Activated CD4-positive, alpha-beta T cell treated with anti-CD3 and anti-CD28 coated beads, Interleukin-2, Interleukin-6, amounts not matched to agents 100 ng/mL and 50 ng/mL, durations not matched to agents 16 hours and 8 hours (primary cell): ENCODE measurements at regions not wholly inside any gene's neighbourhood (a gene's known extent, or its start where the extent isn't known, plus 50 kb on each side); places are given as distances from the start of the nearest gene placed in this dataset.

Experiments
- DNase-seq: peaks from one replicate; pipeline ENCODE4 v3.0.0-alpha.2; 2020

DNA sequence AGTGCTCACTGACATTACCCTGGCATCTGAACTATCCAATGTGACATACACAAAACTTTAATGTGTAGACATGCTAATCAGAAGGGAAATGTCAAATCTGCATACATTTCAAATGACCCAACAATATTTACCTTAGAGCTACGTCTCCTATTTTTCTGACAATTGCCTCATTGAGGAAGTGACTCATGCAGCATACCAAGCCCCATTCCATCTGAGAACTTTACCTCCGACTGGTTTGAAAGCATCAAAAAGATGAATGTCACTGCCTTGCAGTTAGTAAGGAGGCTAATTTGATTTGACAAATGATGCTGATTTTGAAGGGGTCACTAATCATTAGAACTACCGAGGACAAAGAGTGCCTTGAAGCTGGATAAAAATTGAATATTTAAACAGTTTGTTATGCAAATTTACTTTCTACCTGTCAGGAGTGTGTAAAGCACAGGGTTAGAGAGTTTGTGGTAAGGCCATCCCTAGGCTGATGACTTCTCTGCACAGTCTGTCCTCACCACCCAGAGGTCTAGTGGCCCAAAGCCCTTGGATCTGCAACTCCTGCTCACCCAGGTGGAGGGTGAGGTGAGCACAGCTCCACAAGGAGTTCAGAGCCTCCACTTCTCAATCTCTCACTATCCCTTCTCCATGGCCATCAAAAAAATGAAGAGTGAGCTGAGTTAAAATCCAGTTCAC is 500.3 kb upstream of the C1orf87 start:
- DNase-seq = no peak

DNA sequence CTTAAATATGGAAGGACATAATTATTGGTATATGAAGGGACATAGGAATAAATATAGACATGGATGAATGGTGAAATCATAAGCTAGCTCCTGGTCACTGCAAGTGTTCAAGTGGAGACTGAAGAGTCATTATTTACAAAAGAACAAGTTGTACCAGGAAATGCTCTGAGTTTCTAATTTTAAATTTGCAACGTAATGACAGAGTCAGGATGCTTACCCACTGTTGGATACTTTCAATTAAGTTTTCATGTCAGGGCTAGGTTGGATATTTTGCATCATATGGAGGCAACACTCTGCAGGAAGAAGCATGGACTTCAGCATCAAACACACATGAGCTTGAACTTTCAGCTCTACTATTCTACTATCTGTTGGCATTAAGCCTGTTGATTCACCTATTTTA is 499.6 kb upstream of the C1orf87 start:
- DNase-seq = no peak

- DNase-seq = no peak
Measured at GRCh38 chr1:60572378-60572777, 498.8 kb upstream of the C1orf87 start.

- DNase-seq = no peak
Measured at GRCh38 chr1:60571811-60572210, 498.2 kb upstream of the C1orf87 start.

GRCh38 chr1:60569189-60569588 is 495.6 kb upstream of the C1orf87 start:
- no peak for DNase-seq

DNA sequence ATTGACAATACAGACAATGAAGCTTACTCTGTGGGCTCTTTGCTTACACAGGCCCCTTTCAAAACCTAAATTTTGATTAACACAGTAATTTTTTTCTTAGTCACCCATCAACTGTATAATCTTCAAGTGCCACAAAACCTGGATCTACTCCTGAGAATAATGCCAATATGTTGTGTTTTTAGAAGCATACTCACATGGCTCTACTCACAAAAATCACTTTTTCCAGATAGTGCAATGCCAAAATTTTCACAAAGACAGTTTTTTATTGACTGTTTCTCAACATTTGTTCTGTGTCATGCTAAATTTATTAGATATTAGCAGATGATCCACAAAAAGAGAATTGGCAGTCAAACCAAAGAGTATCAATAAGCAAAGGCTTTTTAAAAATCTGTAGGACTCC is 493.7 kb upstream of the C1orf87 start:
- no peak for DNase-seq

DNA sequence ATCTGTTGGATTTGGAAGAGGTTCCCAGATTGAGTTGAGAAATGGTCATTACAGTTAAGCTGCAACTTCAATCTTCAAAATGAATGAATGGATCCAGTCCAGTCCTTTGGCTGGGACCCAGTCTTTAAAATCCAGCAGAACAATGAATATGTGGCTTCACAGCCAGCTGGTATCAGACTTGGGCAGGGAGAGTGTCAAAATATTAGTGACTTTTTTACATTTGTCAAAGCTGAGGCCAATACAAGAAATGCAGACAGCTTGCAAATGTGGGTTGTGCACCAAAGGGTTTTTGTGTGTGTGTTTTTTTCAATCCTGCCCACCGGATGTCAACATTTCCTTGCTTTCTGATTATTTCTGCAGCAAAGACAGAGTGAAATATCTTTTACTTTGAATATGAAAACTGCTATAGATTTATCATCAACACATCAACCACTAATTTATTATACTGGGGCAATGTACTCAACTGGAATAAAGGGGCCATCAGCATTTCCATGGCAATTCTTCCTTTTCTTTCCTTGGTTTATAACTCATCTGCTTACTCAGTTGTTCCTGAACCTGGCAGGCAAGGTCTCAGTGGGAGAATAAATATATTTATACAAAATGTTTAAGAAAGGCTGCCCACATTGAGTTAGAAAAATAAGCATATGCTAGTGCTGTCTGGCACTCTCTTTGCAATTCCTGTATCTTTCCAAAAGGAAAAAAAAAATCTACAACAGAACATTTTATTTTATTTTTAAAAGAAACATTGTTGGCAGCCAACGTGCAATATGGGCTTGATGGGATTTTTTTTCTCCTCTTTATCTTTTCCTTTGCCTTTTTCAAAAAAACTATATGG is 491.6 kb upstream of the C1orf87 start:
- no peak for DNase-seq

GRCh38 chr1:60563777-60564535 is 490.4 kb upstream of the C1orf87 start:
- no peak for DNase-seq

DNA sequence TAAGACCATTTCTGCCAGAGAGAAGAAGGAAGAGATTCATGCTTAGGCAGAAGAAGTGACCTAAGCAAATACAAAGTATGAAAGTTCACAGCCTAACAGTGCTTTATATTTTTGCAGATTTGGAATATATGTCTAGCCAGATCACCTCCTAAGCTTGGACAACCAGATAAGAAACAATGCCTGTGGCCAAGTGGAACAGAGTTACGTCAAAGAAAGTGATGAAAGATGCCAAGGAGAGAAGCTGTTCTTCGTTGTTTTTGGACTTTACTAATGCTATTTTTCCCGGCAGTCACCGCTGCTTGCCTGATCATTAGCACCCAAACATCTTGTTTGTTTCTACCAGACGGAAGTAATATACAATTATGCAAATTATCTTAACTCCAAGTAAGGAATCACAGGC is 489.2 kb upstream of the C1orf87 start:
- no peak for DNase-seq

GRCh38 chr1:60560701-60561100 is 487.1 kb upstream of the C1orf87 start:
- no peak for DNase-seq

GRCh38 chr1:60558236-60558635 is 484.7 kb upstream of the C1orf87 start:
- no peak for DNase-seq

DNA sequence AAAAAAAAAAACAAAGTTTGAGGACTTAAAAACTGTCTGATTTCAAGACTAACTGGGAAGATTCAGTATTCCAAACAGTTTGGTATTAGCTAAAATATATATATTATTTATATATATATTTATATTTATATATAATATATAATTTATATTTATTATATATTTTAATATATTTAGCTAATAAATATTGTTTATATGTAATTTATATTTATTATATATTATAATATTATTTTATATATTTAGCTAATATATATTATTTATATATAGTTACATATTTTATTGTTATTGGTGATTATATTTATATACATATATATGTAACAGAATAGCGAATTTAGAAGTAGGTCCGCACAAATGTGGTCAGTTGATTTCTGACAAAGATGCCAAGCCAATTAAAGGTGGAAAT is 480.2 kb upstream of the C1orf87 start:
- no peak for DNase-seq

- no peak for DNase-seq
Measured at GRCh38 chr1:60547821-60548220, 474.3 kb upstream of the C1orf87 start.

DNA sequence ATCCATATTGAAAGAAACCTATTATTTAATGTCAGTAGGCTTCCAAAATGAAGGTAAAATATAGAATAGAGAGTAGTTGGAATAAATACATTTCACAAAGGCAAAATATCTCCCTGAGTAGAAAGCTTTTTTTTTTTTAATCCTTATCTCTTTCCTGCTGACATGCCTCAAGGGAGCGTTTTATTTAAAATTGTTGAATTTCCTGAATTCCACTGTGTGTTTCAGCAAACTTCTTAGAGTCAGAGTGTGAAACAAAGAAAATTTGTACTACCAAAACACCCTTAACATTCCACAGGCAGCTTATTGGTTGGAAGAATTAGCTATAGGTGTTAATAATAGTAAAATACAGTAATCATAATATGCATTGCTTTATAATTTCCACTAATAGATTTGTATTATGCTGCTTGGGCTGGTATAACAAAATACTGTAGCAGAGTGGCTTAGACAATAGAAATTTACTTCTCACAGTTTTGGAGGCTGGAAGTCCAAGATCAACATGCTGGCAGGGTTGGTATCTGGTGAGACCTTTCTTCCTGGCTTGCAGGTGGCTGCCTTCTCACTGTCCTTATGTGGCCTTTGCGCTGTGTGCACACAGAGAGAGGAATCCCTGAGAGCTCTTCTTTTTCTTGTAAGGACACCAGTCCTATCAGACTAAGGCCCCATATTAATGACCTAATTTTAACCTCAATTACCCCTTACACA is 468.4 kb upstream of the C1orf87 start:
- no peak for DNase-seq

- no peak for DNase-seq
Measured at GRCh38 chr1:60540141-60540540, 466.6 kb upstream of the C1orf87 start.

DNA sequence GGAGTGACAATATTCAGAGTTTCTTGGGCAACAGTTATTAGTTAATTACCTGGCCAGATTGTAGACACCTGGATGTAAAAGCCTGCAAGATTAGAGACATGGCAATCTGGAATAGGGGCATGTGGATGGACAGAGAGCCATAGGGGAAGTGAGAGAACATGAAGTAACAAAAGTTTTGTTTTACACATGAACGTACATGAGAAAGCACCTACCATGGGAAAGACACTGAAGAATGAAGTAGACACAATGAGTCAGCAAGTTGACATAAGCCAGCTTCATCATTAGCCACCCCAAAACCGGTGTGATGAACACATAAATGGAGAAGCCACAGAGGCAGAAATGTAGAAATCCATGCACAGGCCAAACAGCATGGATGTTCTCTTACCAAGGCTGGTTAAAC is 462.1 kb upstream of the C1orf87 start:
- DNase-seq = no peak

DNA sequence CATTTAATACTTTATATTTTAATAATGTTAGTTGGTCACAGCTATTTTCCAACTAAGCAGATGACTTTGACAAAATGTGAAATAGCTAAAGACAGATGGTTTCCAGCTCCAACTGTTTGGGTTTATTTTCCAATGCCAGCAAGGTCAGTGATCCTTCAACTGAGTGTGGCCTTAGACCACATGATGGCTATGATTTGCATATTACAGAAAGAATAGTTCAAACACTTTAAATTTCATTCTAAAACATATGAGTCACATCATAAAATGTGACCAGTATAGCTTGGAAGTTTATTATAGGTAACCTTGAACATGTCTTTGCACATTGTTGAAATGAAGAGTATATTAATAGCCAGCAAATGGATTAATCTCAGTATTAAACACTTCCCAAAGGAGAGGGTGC is 454.0 kb upstream of the C1orf87 start:
- no peak for DNase-seq

GRCh38 chr1:60516996-60517395 is 443.4 kb upstream of the C1orf87 start:
- DNase-seq = no peak

DNA sequence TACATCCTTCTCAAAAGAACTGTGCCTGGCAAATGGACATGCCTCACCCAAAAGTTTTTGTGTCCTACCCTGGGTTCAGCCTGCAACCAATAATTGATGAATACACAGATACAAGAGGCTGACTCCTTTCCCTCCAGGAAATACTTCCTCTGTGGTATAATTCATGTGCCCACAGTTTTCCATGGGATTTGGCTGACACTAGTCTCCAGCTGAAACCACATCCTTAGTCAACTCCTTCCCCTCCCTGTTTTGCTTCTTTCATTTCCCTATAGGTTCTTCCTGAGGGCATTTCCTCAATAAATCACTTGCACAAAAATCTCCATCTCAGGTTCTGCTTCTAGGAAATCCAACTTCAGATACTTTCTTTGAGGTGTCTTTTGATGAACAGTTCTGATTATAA is 436.6 kb upstream of the C1orf87 start:
- no peak for DNase-seq

- DNase-seq = no peak
Measured at GRCh38 chr1:60504206-60504840, 430.8 kb upstream of the C1orf87 start.

DNA sequence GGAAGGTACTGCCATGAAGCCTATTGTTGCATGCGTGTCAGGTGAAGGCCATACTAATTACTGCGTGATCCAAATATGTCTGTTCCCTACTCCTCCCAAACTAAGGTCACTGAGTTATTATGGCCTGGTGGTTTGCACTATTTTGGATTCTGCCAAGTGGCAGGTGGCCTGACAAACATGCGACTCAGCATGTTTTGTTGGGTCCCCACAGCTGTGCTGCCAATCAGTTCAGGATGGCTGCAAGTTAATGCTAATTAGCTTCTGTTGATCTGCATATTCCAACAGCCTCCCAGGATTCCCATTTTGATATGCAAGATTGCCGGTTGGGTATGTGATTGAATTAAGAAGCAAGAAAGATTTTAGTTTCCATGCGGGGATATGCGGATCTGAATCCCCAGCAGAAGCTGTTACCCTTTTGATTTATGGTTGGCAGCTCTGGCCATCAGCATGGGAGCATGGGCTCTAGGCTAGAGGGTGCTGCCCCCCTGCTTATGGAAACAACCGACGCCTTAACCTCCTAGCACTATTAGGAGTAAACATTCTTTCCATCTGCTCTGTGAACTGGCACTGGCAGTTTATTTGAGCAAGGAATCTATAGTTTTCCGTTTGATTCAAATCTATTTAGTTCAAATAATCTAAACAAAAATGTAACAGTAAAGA is 429.8 kb upstream of the C1orf87 start:
- no peak for DNase-seq

DNA sequence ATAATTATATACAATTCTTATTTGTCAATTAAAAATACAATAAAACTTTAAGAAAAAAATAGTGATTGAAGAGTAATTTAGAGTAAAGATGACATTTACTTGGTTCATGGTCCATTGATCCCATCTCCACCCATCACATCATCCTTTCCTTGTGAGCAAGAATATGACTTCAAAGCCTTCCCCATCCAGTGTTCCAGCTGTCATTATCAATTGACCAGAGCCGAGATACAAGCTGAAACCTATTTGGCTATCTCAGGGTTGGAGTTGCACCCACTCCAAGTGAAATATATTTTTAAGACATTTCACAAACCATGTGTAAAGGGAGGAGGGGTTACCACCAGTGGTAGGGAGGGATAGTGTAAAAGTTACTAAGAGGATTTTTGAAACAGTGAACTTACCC is 428.9 kb upstream of the C1orf87 start:
- no peak for DNase-seq
